ENCODE measurements at regions not wholly inside any gene's neighbourhood (a gene's known extent, or its start where the extent isn't known, plus 50 kb on each side); places are given as distances from the start of the nearest gene placed in this dataset.

DNA sequence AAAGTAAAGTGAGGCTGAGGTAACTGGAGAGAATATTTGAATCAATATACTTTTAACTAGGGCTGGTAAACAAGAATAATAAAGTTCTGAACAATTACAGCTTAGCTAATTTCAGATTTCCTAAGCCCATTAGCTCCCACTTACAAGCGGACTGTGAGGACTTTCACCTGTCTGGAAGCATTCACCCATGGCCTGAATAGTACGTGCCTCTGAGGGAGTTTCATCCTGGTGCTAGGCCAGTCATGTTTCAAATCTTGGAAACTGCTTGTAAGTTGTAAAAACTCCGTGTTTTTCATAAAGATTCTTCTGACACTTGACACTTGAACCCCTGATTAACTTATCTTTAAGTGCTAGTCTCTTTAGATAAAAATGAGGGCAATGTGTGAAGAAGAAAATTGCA, 975.2 kb upstream of the GHITM start:
- DNase-seq (ENCODE audit: low read depth in 2 of 2, low spot score in 1 of 2): no peak

DNA sequence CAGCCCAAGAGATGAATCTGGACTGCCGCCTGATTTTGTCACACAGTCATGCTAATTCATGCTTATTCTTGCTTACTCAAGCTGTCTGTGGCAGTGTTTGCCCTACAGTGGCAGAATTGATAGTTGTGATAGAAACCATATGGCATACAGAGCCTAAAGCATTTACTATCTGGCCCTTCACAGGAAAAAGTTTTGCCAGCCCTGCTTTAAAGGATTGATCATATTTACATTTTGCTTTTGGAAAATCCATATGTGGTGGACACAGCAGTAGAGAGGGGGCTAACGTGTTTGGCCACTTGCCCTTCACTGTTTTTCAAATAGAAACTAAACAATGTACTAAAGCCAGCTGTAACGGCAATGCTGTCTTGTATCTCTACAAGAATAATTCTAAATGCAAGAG, 974.0 kb upstream of the GHITM start:
- DNase-seq (ENCODE audit: low read depth in 2 of 2, low spot score in 1 of 2): no peak

DNA sequence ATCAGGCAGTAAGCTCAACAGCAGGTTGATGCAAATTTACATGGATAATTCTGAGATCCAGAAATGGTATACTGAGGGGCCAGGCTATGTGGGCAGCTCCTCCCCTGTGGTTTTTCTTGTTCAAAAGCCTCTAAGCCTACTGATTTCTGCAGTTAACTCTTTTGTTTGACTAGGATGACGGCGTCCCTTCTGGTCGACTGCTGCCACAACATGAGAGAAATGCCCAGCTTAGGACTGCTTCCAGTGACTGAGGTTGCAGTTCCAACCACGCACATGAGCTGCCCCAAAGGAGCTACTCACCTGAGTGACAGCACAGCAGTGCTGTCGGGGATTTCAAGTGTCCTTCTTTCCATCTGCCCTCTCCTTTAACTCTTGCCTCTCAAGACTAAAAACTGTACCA, 973.0 kb upstream of the GHITM start:
- no peak for DNase-seq (ENCODE audit: low read depth in 2 of 2, low spot score in 1 of 2)

DNA sequence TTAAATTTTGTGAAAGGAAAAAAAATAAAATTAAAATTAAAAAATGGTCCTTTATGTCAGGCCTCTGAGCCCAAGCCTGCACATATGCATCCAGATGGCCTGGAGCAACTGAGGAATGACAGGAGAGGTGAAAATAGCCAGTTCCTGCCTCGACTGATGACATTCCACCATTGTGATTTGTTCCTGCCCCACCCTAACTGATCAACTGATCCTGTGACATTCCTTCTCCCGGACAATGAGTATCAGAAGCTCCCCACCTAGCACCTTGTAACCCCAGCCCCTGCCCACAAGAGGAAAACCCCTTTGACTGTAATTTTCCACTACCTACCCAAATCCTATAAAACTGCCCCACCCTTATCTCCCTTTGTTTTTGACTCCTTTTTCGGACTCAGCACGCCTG, 972.2 kb upstream of the GHITM start:
- no peak for DNase-seq (ENCODE audit: low read depth in 2 of 2, low spot score in 1 of 2)

DNA sequence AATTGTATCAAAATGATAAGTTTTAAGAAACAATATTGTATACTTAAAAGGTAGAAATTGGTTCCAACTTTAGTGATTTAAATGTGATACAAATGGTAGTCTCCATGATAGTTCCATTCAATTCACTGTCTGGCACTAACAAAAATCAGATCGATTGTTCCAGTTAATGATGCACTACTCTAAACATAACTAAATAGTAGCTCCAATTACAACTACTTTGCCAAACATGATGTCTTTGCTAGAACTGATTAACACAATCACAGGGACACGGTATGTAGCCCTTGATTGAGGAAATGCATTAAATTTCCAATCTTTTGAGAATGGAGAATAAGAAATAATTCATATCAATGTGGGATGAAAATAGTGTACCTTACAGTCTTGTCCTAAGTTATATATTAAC, 962.4 kb upstream of the GHITM start:
- no peak for DNase-seq (ENCODE audit: low read depth in 2 of 2, low spot score in 1 of 2)

DNA sequence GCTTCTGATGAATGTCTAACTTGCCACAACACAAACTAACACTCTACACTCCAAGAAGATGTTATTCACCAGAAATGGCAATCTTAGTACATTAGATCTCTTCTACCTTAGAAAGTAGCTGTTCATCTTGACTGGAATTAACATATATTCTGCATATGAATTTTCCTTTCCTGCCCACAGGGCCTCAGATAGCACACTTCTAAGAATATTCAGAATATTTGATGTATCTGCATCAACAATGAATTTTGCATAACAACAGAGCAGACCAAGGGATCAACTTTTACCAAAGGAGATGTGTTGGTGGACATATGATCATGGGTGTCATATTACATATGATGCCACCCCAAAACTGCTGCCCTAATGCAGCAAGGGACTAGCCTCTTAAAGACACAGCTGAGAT, 960.8 kb upstream of the GHITM start:
- DNase-seq (ENCODE audit: low read depth in 2 of 2, low spot score in 1 of 2): no peak

DNA sequence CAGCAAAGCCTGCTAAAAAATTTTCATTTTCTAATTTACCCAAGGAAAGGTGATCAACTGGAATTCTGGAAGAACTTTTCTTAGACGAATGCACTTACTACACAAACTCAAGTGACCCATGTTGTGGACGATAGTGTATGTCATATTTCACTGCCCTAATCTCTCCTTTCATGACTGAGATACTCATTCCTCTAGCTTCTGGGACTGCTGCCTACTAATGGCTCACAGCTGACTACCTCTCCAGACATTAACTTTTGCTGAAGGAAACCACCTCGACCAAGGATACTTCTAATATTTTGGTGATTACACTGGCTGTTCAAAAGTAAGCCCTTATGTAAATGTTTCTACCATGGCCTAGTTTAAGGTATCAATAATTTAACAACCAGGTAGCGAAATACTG, 959.9 kb upstream of the GHITM start:
- DNase-seq (ENCODE audit: low read depth in 2 of 2, low spot score in 1 of 2): no peak

DNA sequence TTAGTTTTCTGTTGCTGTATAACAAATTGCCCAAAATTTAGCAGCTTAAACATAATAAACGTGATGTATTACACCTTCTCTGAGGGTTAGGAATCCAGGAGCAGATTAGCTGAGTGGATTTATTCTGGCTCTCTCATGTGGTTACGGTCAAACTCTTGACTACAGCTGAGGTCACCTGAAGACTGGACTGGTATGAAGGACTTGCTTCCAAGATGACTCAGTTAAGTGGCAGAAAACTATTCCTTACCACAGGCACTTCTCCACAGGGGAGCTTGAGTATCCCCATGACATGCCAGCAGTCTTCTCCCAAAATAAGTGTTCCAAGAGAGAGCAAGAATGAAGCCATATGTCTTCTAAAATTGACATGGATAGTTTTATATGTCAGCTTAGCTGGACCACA, 957.2 kb upstream of the GHITM start:
- no peak for DNase-seq (ENCODE audit: low read depth in 2 of 2, low spot score in 1 of 2)

DNA sequence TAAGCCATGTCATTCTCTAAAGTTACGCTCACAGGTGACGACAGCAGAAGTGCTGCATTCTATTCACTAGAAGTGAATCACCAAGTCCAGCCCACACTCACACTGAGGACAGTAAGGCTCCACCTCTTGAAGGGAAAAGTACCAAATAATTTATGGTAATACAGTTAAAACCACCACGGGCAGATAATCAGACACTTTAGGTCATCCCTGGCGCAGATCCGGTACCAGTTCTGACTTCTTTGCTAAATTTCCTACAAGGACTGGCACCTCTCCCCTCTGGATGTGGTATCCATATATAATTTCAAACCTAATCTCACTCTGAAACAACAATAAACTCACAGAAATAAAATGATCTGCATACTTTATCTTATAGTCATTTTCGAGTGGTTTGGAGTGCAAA, 954.7 kb upstream of the GHITM start:
- no peak for DNase-seq (ENCODE audit: low read depth in 2 of 2, low spot score in 1 of 2)

DNA sequence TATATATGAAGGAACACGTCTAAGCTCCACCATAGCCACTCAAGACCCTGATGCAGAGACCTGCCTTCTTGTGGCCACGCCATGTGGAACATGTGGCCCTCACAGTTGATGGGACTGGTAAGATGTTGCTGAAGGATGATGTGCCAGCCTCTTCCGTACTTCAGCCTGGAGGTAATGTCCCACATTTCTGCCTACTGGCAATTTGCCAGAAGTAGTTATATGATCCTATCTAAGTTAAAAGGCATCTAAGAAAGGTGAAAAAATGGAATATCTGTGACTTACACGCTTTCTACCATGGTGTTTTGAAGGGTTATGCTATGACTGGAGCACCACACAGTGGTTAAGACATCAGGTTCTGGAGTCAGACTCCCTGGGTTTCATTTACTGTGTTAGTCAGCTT, 948.7 kb upstream of the GHITM start:
- no peak for DNase-seq (ENCODE audit: low read depth in 2 of 2, low spot score in 1 of 2)

DNA sequence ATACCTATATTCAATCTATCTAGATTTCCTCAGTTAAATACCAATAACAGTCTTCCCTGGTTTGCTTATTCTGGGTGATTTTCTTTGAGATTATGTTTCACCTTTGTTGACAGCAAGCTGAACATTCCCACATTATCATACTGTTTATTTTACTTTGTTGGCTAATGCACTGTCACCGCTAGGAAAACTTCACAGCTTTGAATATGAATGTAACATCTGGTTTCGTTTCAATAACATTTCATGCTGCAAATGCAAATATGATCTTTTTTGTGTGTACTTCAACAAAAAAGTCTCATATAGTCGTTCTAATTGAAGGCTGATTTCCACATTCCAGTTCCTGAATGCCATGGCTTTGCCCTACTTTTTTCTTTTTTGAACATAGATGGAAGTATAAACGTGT, 946.3 kb upstream of the GHITM start:
- no peak for DNase-seq (ENCODE audit: low read depth in 2 of 2, low spot score in 1 of 2)

DNA sequence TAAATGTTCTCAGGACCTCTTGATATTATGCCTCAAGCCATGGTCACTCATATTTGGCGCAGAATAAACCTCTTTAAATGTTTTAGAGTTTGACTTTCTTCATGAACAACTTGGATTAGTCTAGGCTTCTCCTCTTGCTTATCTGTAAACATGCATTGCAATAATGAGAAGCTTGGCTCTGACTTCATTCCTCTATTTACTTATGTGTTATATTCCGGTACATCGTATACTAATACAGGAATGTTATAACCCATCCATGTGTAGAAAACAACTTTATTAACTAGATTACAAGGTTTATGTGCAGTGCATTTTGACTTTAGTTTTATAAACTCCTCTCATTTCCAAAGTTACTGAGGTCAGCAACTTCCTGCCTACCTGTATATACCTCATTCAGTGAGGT, 944.3 kb upstream of the GHITM start:
- DNase-seq (ENCODE audit: low read depth in 2 of 2, low spot score in 1 of 2): no peak

DNA sequence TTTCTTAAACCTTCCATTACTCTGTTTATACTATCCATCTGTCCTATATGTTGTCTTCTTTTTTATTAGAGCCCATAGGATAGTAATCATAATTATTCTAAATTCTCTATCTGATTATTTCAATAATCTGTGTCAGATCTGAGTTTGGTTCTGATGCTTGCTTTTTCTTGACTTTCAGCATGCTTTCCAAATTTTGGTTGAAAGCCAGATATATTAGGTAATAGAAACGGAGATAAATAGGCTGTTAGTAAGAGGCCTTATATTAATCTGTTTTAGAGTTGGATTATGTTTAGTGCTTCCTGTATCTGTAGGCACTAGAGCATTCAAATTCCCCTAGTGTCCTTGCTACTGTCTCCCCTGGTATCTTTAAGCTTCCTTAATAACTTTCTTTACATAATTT, 939.9 kb upstream of the GHITM start:
- no peak for DNase-seq (ENCODE audit: low read depth in 2 of 2, low spot score in 1 of 2)

DNA sequence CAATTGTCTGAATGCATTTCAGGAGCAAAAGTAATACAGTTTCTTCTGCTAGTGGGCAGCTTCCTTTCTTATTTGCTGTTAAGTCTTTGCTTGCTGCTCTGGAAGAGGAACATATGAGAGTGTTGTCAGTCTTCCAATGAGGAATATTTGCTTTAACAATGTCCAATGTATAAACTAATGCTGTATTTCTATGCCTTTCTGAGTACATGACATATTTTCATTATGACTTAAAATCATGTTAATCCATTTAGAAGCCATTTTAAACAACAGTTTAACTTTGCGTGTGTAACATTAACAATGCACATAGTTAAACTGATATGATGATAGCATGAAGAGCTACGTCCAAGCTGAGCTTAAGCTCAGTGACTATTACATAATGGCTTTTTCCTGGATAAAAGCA, 933.4 kb upstream of the GHITM start:
- no peak for DNase-seq (ENCODE audit: low read depth in 2 of 2, low spot score in 1 of 2)

DNA sequence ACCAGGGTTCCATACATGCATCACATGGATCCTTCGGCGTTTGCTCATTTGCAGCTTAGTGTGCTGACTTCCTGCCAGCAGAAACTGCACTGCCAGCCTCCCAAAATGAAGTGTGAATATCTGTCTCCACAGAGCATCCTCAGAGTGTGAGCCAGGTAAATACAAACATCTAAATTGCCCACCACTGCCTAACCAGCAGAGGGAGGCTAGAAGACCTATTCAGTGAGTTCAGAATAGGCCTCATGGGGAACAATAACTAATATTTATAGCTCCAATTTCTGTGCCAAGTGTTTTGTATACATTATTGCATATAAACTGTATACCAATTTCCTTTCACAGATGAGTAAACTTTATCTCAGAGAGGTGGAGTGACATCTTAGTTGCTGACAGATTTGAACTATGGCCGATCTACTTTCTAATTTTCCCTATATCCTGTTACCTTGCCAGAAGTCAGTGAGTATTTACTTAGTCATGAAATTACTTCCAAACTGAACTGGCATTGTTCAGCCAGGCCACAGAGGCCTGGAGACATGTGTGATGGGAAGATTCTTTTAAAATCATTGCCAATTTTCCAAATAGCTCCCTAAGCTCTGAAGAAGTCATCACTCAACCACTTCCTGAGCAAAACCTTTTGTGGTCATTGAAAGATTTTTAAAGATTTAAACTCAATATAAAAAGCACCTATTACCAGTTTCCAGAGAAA, 926.5 kb upstream of the GHITM start:
- DNase-seq (ENCODE audit: low read depth in 2 of 2, low spot score in 1 of 2): no peak

DNA sequence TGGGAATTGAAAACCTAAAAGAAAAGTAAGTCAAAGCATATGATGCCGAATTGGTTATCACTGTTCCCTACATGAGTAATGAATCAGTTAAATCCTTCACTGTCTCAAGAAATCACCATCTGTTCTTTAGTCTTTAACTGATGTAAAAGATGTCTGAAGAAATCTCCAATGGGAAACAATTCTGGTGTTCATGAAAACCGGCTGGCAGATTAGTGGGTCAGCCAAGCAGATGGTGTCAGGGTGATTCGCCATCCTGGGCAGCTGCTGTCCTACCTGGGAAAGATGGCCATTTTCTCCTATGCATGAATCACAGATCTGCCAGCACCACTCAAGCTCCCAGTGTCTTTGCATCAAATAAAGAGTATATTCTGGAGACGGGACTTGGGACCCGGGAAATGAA, 925.2 kb upstream of the GHITM start:
- no peak for DNase-seq (ENCODE audit: low read depth in 2 of 2, low spot score in 1 of 2)

DNA sequence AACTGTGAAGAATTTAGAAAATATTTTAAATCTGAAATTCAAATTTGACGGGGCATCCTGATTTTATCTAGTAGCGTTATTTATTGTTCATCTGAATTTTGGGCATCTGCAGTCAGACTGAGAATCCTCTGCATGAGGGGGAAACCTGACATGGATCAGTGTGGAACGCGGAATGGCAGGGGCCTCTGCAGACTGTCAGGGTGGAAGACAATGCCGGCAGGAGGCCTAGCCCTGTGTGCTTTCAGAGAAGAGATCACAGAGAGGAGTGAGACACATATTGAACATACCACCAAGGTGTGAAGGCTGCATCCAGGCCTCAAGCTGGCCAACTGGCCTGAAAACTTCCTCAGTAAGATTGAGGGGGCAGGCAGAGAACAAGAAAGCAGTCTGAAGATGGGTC, 921.1 kb upstream of the GHITM start:
- DNase-seq (ENCODE audit: low read depth in 2 of 2, low spot score in 1 of 2): no peak

DNA sequence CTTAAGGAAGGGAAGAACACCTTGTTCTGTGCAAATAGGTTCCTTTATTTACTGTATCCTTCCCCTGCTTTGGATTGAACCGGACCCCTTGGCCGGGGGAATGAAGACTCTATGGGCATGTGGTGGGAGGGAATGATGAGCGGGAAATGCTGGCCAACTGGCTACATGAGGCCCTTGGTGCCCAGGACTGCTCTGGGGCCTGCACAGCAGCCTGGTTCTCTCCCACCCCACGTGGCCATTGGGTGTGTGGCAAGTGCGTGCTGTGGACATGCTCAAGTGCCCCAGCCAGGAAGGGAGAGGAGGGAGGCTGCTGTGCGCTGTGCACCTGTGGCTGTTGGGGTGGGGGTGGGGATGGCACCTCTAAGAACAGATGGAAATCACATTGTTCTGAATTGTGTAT, 917.0 kb upstream of the GHITM start:
- DNase-seq (ENCODE audit: low read depth in 2 of 2, low spot score in 1 of 2): no peak

DNA sequence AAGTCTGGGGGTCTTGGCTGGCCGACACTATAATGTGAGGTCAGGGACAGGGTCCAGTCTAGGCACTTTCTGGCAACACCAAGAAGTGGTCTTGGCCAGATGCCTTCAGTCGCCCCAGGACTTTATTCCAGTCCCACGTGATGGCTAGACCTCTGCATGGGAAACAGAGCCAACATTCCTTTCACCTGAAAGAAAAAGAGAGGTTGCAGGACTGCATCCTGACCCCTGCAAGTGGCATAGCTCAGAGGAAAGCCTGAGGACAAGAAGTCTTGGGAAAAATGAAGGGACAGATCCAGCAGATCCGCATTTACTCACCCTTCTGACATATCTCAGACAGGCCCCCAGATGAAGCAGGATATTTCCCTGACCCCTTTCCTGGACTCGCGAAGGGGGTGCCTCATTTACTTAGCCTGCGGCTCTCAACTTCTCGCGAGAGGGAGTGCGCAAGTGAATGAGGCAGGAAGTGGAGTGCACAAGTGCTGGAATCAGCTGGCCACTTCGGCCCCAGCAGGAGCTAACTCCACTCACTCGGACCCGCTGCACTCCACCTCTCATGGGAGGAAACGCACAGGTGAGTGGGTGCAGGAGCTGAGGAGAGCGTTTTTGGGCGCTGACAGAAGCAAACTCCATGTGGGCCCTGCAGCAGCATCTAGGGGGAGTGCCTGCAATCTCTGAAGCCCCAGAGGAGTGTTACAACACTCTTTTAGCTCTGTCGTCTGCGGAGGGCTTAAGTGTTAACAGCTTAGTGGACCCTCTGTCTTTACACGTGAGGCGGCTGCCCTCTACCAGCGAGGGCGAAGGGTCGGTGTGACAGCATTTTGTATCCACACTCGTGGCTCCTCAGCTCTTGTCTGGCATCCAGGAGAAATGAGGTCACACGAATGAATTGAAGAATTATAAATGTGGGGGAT, 916.2 kb upstream of the GHITM start:
- no peak for DNase-seq (ENCODE audit: low read depth in 2 of 2, low spot score in 1 of 2)

DNA sequence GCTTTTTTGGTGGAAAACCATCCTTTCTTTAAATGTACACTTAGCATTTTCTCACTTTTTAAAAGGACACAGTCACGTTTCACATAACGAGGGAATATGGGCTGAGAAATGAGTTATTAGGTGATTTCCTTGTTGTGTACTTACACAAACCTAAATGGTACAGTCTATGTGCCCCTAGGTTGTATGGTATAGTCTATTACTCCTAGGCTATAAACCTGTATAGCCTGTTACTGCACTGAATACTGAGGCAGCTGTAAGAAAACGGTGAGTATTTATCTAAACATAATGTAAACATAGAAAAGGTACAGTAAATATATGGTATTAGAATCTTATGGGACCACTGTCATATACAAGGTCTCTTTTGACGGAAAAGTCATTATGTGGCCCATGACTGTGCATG, 913.5 kb upstream of the GHITM start:
- no peak for DNase-seq (ENCODE audit: low read depth in 2 of 2, low spot score in 1 of 2)

DNA sequence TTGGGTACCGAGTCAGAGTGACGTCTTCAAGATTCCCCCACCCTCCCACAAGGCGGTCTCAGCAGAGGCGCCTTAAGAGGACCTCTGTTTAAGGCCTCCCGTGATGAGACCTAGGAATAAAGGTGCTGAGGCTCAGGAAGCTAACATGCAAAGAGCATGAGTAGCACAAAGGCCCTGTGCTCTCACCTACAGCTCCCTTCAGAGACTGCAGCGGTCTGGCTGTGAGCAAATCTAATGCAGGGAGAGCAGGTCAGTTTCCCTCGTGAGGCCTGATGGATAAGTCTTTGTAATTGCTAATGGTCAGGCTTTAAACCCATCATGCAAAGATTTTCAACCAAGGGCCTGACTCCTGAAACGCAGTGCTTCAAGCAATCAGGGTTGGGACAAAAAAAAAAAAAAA, 909.3 kb upstream of the GHITM start:
- no peak for DNase-seq (ENCODE audit: low read depth in 2 of 2, low spot score in 1 of 2)

DNA sequence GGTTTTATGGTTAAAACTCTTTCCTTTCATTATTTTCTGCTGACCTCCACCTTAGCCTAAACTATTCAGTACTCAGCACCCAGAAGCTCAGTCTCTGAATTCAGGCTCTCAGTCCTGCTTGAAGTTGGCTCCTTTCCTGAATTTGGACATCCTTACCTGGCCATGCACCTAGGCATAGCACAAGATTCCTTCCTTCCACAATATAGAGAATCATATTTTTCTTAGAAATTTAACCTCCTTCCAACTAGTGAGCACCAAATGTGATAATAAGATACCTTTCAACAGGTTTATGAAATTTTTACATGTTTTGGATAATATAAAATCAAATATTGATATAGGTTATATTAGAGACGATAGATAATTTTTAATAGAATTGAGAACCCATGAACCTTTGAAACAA, 905.6 kb upstream of the GHITM start:
- DNase-seq (ENCODE audit: low read depth in 2 of 2, low spot score in 1 of 2): no peak

DNA sequence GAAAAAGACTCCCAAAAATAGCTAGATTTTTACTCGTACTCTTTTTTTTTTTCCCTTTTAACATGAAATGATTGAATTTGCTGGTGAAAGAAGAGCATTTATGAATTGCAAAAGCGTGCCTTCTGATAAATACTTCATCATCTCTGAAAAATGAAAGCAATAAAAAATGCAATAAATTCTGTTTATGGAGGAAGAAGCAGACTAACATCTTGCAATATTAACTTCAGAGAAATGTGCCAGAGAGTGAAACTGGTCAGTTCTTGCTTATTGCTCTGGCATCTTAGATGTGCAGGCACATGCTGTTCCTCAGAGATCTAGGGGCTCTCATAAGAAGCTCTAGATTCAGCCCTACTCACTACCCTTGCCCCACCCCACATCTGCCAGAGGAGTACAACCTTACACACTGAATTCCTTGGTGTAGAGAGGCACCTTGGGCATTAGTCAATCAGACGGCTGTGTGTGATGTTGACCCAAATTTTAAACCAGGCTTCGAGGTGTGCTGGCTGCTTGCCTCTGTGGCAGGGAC, 891.1 kb upstream of the GHITM start:
- no peak for DNase-seq (ENCODE audit: low read depth in 2 of 2, low spot score in 1 of 2)

All from stimulated activated CD8-positive, alpha-beta memory T cell treated with anti-CD3 and anti-CD28 coated beads, Interleukin-4, amount 100 ng/mL, for 4 hours (primary cell).